ENCODE measurements at regions not wholly inside any gene's neighbourhood (a gene's known extent, or its start where the extent isn't known, plus 50 kb on each side); places are given as distances from the start of the nearest gene placed in this dataset.
"Not testable (repeated sequence)": the region's sequence is repeated elsewhere in the genome, so short reads cannot be mapped to it uniquely, and the experiment has no call there.

DNA sequence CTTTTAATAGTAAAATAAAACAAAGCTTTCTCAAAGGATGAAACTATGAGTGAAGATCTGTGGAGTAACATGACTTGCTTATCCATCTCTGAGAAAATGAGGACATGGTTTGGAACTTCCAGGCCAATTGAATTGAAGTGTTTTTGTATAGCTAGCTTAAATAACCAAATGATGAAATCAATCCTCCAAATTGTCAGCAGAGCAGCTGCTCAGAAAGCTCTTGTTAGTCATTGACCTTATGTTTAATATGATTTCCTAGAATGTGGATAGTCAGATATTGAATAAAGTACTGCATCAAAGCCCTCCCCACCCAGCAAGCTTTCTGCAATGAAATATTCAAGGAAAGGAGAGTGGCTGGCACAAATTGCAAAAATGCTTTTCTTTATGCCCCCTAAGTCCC, 437.2 kb downstream of the MFSD1 start:
- DNase-seq, result no peak
- intact Hi-C loops (cut with DNase I), result no loop called here

DNA sequence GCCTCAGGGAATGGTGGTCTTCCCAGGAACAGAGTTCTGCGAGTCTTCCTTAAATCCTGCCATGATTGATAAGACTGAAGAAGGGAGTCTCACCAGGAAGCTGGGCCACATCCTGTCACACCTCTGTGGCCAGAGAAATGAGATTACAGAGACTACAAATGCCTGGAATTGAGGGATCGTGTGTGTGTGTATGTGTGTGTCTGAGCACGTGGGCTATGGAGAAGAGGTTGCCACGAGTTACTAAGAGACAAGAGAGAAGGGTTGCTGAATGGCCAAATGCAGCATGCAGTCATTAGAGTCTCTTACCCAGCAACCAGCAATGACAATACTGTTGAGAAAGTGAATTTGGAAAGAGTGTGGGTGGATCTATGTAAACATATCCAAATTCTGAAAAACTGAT, 443.1 kb downstream of the MFSD1 start:
- DNase-seq, result no peak
- intact Hi-C loops (cut with DNase I), result no loop called here

DNA sequence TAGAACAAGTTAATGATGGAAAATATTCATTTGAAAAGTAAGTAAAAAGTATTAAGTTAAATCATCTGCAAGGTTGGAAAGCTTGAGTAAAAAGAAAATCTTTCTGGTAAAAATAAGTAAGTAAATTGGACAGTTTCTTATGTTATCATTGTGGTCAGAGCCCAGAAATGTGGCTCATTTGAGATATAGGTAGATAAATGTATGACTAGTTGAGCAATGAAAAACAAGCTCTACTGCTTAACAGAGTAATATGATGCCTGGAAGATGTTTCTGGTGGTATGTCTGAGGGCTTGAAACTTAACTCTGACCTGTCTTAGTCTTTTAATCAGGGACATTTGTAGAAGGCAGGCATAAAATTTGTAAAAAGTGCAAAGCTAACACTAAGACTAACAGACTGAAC, 444.0 kb downstream of the MFSD1 start:
- intact Hi-C loops (cut with DNase I), result no loop called here
- DNase-seq, result no peak

DNA sequence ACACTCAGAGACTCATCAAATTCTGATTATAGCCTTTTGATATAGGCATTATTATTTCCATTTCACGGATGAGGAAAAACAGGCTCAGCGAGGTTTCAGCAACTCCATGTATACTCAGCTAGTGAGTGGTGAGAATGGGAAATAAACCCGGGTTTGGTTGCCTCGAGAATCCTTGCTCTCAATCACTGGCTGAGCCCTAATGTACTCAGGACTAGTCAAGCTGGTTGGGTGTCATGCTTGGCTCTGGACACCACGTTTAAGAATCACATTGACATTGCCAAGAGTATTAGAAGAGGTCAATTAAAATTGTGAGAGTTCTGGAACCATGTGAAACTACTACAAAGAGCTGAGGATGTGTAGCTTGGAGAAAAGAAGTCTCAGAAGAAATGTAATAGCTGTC, 444.5 kb downstream of the MFSD1 start:
- intact Hi-C loops (cut with DNase I), result no loop called here
- no peak for DNase-seq

DNA sequence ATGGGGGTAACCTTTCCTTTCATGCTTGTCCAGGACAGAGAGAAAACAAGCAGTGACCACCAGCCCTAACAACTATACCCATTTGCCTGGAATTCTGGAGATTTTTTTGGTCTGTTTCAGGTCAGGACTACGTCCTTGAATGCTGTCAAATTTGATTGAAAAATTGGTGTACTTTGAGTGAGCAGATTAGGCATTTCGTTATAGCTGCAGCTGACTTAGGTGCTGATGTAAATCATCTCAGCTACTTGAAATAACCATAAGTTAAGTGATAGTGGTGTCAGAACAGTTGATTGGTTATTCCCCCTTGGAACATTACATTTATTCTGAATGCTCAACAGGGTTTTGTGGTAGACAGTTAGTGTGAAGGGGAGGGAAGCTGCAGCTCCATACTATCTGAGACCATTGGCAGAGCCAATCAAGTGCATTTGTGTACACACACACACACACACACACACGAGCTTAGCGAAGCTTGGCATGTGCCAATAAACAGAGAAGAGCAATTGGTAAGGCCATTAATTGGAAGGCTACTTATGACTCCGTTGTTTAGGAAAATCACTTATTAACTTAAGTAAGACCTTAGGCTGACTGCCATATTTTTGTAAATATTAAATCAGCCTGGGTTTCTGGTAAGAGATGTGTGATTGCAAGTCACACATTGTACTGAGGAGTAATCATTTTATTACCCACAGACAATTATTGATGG, 447.8 kb downstream of the MFSD1 start:
- DNase-seq, result no peak
- intact Hi-C loops (cut with DNase I), result loop anchor here (10.0 kb wide), 1 partner anchor 325 kb away; no protein-coding TSS in a partner anchor

DNA sequence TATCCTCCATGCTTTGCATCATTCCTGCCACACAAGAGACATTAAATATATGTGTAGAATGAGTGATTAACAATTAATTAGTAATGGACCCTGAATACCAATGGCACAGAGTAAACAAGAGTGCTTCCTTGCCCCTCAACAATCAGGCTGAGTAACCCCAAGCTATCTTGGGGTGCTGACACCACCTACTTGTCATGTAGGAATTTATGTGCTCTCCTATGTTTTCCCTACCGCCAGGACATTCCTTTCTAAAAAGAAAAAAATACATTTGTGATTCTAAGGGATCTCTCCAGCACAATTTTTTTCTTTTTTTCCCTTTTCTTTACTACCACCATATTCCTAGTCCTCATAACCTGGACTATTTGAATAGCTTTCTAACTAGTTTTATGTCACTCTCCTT, 449.1 kb downstream of the MFSD1 start:
- intact Hi-C loops (cut with DNase I), result loop anchor here (10.0 kb wide), 1 partner anchor 326 kb away; no protein-coding TSS in a partner anchor
- DNase-seq, result no peak

DNA sequence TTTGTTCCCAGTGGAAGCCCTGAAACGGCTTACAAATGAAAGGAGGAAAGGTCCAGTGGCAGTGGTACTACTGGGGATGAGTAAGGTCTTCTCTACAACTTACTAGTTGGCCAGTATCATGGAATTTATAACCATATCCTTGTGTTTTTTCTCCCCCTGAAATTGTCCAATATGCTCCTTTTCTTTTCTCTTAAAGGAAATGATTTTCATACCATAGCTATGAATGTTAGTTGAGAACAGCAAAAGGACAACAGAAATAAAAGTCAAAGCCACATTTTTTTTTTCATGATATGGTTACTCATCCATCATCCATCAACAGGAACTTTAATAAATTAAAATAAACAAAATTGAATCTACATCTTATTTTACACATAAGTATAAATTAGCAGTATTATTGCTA, 450.4 kb downstream of the MFSD1 start:
- intact Hi-C loops (cut with DNase I), result loop anchor here (10.0 kb wide), 1 partner anchor 327 kb away; no protein-coding TSS in a partner anchor
- DNase-seq, result no peak

DNA sequence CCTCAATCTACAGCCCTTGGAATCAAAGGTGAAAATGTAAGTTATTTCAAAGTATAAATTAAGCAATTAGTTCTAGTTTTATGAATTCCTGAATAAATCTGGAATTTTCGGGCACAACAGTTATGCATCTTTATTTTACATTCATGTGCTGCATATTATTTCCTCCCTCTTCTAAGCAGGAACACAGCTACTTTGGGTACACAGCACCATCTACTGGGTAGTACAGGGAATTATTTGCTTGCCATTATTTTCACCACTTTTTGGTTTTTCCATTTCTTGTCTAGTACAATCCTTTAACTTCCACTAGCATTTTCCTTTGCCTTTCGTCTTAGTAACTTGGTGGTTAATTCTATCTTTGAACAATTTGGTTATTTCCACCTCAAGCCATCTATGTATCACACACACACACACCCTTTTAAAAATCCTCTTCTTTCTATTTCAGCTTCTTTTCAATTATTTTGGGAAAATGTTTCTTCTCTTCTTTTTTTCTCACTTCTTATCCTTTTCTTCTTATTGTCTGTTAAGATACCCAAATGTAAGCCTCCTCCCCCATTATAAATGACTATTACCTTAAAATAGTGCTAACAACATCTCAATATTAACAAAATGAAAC, 451.0 kb downstream of the MFSD1 start:
- intact Hi-C loops (cut with DNase I), result loop anchor here (10.0 kb wide), 1 partner anchor 328 kb away; no protein-coding TSS in a partner anchor
- no peak for DNase-seq

DNA sequence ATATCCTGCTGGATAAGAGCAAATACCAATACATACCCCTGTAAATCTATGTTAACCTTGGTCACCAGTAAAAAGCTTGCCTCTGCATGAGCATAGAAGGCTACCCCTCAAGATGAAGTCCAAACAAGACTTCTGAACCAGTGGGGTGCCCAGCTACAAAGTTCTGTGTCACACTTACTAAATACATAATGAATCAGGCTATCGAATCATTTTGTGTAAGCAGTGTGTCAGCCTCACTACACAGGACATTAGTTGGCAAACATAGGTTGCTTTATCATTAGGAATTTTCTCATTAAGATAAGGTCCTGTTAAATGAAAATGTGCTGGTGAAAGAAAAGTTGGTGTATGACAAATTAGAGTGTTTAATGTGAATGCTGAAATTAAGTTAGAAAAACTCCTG, 452.0 kb downstream of the MFSD1 start:
- intact Hi-C loops (cut with DNase I), result loop anchor here (10.0 kb wide), 1 partner anchor 329 kb away; no protein-coding TSS in a partner anchor

DNA sequence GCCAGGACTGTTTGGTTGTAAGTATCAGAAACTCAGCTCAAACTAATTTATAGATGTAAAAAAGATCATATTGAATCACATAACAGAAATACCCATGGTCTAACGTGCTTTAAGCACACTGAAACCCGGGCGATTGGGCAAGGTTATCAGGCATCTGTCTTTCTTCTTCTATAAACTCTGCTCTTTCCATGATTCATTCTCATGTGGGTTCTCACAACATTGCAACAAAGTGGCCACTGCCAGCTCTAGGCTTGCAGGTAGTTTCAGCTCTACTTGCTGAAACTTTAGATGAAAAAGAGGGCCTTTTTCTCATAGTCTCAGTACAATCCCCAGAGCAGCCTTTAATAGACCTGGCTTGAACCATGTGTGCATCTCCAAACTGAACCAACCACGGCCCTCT, 456.1 kb downstream of the MFSD1 start:
- no peak for DNase-seq
- intact Hi-C loops (cut with DNase I), result loop anchor here (5.0 to 10.0 kb wide), 2 partner anchors 333 to 411 kb away; no protein-coding TSS in a partner anchor

More for the DNA sequence above, 452.0 kb downstream of the MFSD1 start:
- no peak for DNase-seq

DNA sequence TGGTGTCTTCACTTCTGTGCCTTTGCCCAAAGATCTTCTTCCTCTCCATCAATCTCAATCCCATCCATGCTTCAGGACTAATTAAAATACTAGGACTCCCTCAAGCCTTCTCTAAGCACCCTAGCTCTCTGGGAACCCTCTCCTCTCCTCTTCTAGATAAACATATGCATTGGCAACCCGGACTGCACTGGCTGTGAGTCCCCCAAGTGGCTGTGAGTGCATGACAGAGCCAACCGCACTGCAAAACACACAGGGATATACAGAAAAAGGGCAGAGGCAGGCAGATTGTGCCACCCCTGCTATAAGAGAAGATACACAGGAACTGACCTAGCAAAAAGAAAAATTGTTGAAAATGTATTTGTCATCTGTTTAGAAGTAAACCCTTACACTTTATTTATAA, 457.1 kb downstream of the MFSD1 start:
- no peak for DNase-seq

DNA sequence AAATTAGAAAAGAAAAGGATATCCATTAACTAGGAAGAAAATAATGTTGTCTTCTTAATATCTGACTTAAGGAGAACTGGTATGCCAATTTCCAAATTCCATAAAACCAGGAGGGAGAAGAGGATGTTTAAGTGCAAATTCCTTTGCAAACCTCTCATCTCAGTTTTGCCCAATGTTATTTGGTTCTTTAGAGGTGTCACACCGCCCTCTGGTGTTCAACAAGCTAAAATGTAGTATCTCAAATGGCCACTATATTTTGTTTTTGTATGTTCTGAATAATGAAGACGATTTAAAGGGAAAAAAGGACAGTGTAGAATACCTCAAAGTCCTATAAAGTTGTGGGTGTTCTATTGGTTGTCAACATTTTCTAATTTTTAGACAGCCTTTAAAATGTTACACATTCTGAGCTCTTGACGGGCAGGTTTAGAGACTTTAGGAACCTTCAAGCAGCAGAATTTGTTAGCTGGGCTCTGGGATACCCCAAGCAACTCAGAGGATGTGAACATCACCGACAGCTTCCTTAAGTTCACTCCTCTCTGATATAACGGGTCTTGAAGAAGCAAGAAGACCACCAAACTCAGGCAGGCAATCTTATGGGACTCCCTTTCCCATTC, 458.3 kb downstream of the MFSD1 start:
- DNase-seq, result peak in 35 of 42 donors; percentile 15 to 84 (median 56)
- intact Hi-C loops (cut with DNase I), result loop anchor here (10.0 kb wide), 2 partner anchors 325 to 745 kb away; no protein-coding TSS in a partner anchor

More for the DNA sequence above, 457.1 kb downstream of the MFSD1 start:
- intact Hi-C loops (cut with DNase I), result loop anchor here (5.0 to 10.0 kb wide), 2 partner anchors 334 to 412 kb away; no protein-coding TSS in a partner anchor

DNA sequence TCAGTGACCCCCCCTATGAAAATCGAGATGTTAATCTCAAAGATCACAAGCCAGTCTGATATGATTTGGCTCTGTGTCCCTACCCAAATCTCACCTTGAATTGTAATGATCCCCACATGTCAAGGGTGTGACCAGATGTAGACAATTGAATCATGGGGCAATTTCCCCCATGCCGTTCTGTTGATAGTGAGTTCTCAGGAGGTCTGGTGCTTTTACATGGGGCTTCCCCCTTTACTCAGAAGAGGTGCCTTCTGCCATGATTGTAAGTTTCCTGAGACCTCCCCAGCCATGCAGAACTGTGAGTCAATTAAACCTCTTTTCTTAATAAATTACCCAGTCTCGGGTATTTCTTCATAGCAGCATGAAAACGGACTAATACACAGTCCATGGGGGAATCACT, 459.5 kb downstream of the MFSD1 start:
- intact Hi-C loops (cut with DNase I), result loop anchor here (10.0 kb wide), 2 partner anchors 323 to 743 kb away; no protein-coding TSS in a partner anchor
- not testable (repeated sequence) for DNase-seq

DNA sequence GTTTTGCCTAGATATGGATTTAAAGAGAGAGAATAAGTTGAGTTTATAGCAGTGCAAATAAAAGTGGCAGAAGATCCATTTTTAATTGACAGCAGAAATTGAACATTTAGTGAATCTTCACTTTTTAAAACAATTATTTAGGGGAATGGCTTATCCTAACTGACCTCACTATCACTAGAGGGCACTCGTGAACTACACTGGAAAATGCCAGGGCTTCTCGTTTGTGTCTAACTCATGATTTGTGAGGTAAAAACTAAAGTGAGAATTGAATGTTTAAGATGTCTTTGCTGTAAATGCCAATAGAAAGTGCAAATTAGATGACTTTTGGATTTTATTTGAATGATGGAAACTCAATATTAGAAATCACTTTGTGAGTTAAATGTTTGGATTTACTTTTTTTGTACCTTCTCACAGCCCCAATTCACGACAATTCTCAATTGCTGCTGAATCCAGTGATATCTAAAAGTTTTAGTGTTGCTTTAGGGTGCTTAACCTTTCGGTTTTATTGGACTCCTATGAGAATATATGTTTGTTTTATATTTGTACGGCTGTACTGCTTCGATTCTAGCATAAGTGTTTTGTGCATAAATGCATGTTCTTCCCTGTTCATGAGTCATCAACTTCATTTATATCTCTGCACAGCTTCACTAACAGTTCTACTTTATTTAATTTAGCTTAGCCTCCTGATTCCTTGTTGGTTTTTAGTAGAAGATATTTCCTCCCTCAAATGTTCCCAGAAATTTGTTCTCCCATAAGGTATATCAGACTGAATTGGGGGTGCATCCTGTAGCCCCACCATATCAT, 462.1 kb downstream of the MFSD1 start:
- intact Hi-C loops (cut with DNase I), result loop anchor here (10.0 kb wide), 2 partner anchors 321 to 741 kb away; no protein-coding TSS in a partner anchor
- peak in 33 of 42 donors; percentile 19 to 81 (median 59) for DNase-seq

DNA sequence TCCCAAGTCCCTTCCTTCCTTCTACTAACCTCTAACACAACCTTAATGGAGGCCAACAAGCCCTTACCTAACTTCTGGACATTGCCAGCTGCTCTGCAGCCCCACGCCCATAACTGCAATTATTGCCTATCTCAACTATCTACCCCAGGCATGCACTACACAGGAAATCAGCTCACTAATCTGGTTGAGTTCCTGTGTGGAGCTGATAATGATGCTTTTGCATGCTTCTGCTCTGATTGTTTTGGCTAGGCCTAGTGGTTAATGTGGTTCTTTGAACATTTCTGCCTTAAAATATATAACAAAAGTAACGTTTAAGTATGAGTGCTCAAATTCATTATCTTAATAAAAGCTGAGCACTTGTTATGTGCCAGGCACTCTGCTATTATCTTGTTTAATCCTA, 463.9 kb downstream of the MFSD1 start:
- intact Hi-C loops (cut with DNase I), result loop anchor here (5.0 to 10.0 kb wide), 3 partner anchors 319 to 739 kb away; no protein-coding TSS in a partner anchor
- DNase-seq, result no peak

DNA sequence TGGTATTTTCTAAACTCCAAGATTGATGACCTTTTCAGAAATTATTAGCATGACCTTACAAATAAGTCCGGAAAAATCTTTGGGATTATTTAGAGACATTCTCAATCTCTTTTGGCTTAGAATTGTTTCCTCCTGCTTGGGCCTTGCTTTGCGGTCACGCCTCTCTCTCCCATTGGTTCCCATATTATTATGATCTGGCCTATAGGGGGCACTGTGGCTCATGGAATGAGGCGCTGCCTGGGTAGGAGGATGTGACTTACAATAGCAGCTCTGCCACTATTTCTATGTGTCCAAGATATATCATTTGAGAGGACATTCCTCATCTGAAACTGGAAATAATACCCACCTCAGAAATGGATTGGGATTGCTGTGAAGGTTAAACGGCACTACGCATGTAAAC, 464.9 kb downstream of the MFSD1 start:
- intact Hi-C loops (cut with DNase I), result loop anchor here (5.0 to 10.0 kb wide), 3 partner anchors 318 to 738 kb away; no protein-coding TSS in a partner anchor
- DNase-seq, result peak in 22 of 42 donors; percentile 4 to 70 (median 40)

DNA sequence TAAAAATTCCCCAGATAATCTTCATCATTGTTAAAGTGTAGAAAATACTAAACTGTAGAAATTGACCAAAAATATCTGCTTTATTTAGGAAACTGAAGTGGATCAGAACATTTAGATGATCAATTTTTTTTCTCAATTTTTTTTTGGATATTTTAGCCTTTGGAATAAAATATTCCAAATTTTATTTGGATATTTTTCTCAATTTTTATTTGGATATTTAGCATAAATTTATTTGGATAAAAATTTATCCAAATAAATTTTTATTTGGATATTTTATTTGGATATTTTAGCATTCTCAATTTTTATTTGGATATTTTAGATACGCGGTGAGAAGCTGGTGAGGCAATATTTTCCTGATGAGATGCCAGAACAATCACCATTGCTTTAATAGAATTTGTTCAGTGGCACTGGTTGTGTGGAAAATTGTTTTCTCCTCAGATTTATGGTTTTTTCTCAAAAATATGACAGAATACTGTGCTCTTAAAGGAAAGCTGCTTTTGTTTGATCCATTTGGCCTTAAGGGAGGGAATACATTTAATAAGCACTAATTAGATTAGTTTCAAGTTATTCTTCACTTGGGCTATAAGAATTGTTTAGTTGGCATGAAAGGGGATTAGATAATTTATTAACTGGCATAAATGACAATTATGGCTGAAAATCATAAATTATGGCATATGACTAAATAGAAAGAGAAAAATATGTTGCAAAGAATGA, 470.1 kb downstream of the MFSD1 start:
- no peak for DNase-seq
- intact Hi-C loops (cut with DNase I), result no loop called here

DNA sequence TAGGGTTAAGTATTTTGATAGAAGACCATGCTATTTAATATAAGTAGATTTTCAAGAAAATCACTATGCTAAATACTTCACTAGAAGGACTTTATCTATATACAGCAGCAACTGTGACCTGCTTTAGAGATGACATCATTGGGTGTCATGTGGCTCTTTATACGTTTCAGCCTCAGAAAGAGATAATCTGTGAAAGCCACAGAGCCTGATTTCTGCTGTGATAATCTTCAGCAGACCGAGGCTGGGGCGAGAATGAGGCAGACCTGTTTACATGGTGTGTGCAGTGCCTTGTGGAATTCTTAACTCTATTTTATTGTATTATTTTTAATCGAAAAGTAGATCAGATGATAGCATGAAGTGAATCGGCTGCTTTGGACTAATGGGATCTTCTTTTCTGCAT, 471.2 kb downstream of the MFSD1 start:
- intact Hi-C loops (cut with DNase I), result no loop called here
- no peak for DNase-seq
